Mesenchymal stem cell (in vitro differentiated cells and primary cell): ENCODE measurements at regions not wholly inside any gene's neighbourhood (a gene's known extent, or its start where the extent isn't known, plus 50 kb on each side); places are given as distances from the start of the nearest gene placed in this dataset.
"Not testable (repeated sequence)": the region's sequence is repeated elsewhere in the genome, so short reads cannot be mapped to it uniquely, and the experiment has no call there.

Experiments used
- DNase-seq: peaks from one replicate; pipeline ENCODE4 v3.0.0-alpha.2; 2013
- H2AFZ ChIP-seq: one replicate; pipeline ENCODE4 v1.6.1; 2013; ENCODE audit warnings: low read depth, mild to moderate bottlenecking, control low read depth, inconsistent platforms, low read length, moderate library complexity
- H2AK5ac ChIP-seq: 2 replicates; pipeline ENCODE4 v1.6.1; 2013; ENCODE audit warnings: low read length, moderate library complexity, mild to moderate bottlenecking, inconsistent platforms; ENCODE audit not compliant: severe bottlenecking
- H2BK120ac ChIP-seq: one replicate; pipeline ENCODE4 v1.6.1; 2013; ENCODE audit warnings: low read depth, mild to moderate bottlenecking, inconsistent platforms, low read length, moderate library complexity
- H2BK12ac ChIP-seq, 2 experiments: one replicate each; pipeline ENCODE4 v1.6.1; 2013; ENCODE audit warnings: inconsistent platforms in 2 of 2, low read length in 2 of 2, mild to moderate bottlenecking in 2 of 2, moderate library complexity in 2 of 2, control low read depth in 1 of 2
- H2BK15ac ChIP-seq: one replicate; pipeline ENCODE4 v1.6.1; 2013; ENCODE audit warnings: mild to moderate bottlenecking, low read depth, inconsistent platforms; ENCODE audit not compliant: poor library complexity, severe bottlenecking
- H2BK5ac ChIP-seq: 2 replicates; pipeline ENCODE4 v1.6.1; 2013; ENCODE audit warnings: low read depth, mild to moderate bottlenecking, low read length, control low read depth, inconsistent platforms; ENCODE audit not compliant: poor library complexity, severe bottlenecking
- H3K14ac ChIP-seq, 2 experiments: one replicate each; pipeline ENCODE4 v1.6.1; 2013; ENCODE audit warnings: inconsistent platforms in 2 of 2, low read length in 2 of 2, control low read depth in 1 of 2, mild to moderate bottlenecking in 1 of 2, moderate library complexity in 1 of 2
- H3K18ac ChIP-seq, 2 experiments: one replicate each; pipeline ENCODE4 v1.6.1; 2013; ENCODE audit warnings: inconsistent platforms in 2 of 2, low read length in 2 of 2, control low read depth in 1 of 2, low read depth in 1 of 2, mild to moderate bottlenecking in 1 of 2
- H3K23ac ChIP-seq, 2 experiments: one replicate each; pipeline ENCODE4 v1.6.1; 2013; ENCODE audit warnings: inconsistent platforms in 2 of 2, low read length in 2 of 2, mild to moderate bottlenecking in 2 of 2, moderate library complexity in 2 of 2, control low read depth in 1 of 2
- H3K27ac ChIP-seq: 2 replicates; pipeline ENCODE4 v1.5.1; 2013; ENCODE audit warnings: mild to moderate bottlenecking, moderate library complexity, low read length, control low read depth, inconsistent platforms; ENCODE audit not compliant: poor library complexity, severe bottlenecking
- H3K27me3 ChIP-seq, 2 experiments: 2 replicates each; pipeline versions ENCODE4 v1.6.1 to v1.7.0; 2013; ENCODE audit warnings: low read length in 2 of 2, mild to moderate bottlenecking in 2 of 2, moderate library complexity in 2 of 2, control low read depth in 1 of 2, inconsistent platforms in 1 of 2; ENCODE audit not compliant: control insufficient read depth in 1 of 2, insufficient read depth in 1 of 2
- H3K36me3 ChIP-seq, 2 experiments: 2 replicates each; pipeline versions ENCODE4 v1.6.1 to v1.7.0; 2013; ENCODE audit warnings: low read length in 2 of 2, control low read depth in 1 of 2, inconsistent platforms in 1 of 2, low read depth in 1 of 2, mild to moderate bottlenecking in 1 of 2; ENCODE audit not compliant: insufficient read depth in 2 of 2, control insufficient read depth in 1 of 2
- H3K4ac ChIP-seq, 2 experiments: one replicate each; pipeline ENCODE4 v1.6.1; 2013; ENCODE audit warnings: inconsistent platforms in 2 of 2, low read length in 2 of 2, mild to moderate bottlenecking in 2 of 2, moderate library complexity in 2 of 2, control low read depth in 1 of 2, low read depth in 1 of 2
- H3K4me1 ChIP-seq: 2 replicates; pipeline ENCODE4 v1.6.1; 2013; ENCODE audit warnings: low read depth, low read length, control low read depth; ENCODE audit not compliant: control insufficient read depth, insufficient read depth
- H3K4me2 ChIP-seq: 2 replicates; pipeline ENCODE4 v1.6.1; 2013; ENCODE audit warnings: low read length, mild to moderate bottlenecking, inconsistent platforms; ENCODE audit not compliant: poor library complexity, severe bottlenecking
- H3K4me3 ChIP-seq, 2 experiments: 2 replicates each; pipeline versions ENCODE4 v1.5.1 to v1.7.0; 2013; ENCODE audit warnings: low read length in 2 of 2, mild to moderate bottlenecking in 2 of 2, control low read depth in 1 of 2, low read depth in 1 of 2; ENCODE audit not compliant: insufficient read depth in 1 of 2
- H3K79me1 ChIP-seq: replicated peaks from 2 replicates; pipeline ENCODE4 v1.6.1; 2013; ENCODE audit warnings: mild to moderate bottlenecking, control low read depth, low read length, inconsistent platforms; ENCODE audit not compliant: poor library complexity, severe bottlenecking
- H3K9ac ChIP-seq: 2 replicates; pipeline ENCODE4 v1.7.0; 2013; ENCODE audit warnings: mild to moderate bottlenecking, low read length, moderate library complexity
- H3K9me3 ChIP-seq: 2 replicates; pipeline ENCODE4 v1.7.0; 2013; ENCODE audit warnings: mild to moderate bottlenecking, low read length; ENCODE audit not compliant: control insufficient read depth
- H4K8ac ChIP-seq: one replicate; pipeline ENCODE4 v1.6.1; 2013; ENCODE audit warnings: inconsistent platforms, mild to moderate bottlenecking, low read length, moderate library complexity
- H4K91ac ChIP-seq: one replicate; pipeline ENCODE4 v1.6.1; 2013; ENCODE audit warnings: mild to moderate bottlenecking, low read length, inconsistent platforms
- WGBS: methylation state at CpG from one replicate; pipeline ENCODE4 v1.1.7; 2013; ENCODE audit warnings: mixed read lengths; 5-methylcytosine and 5-hydroxymethylcytosine counted together

GRCh38 chr4:66949419-66949818 is 595.9 kb downstream of the CENPC start:
- H3K9me3 ChIP-seq = no peaks in the 10 kb centered on the region
- H3K14ac ChIP-seq = no peak overlapping the region
- no peak overlapping the region for H2BK12ac ChIP-seq
- H3K27ac ChIP-seq = no peak overlapping the region
- H3K36me3 ChIP-seq = no peaks in the 10 kb centered on the region
- H3K4ac ChIP-seq = no peak overlapping the region
- H3K4me2 ChIP-seq = no peak overlapping the region
- H4K8ac ChIP-seq = no peak overlapping the region
- no peak overlapping the region for H3K18ac ChIP-seq
- H2BK5ac ChIP-seq = no peak overlapping the region
- H4K91ac ChIP-seq = no peak overlapping the region
- WGBS = 100% methylated on average over 1 of the region's 1 CpG
- no peak overlapping the region for H3K4me3 ChIP-seq
- H2BK15ac ChIP-seq = no peak overlapping the region
- no peaks in the 10 kb centered on the region for H3K79me1 ChIP-seq
- no peak for DNase-seq
- H3K9ac ChIP-seq = no peak overlapping the region
- no peak overlapping the region for H2AK5ac ChIP-seq
- no peaks in the 10 kb centered on the region for H3K4me1 ChIP-seq
- H2BK120ac ChIP-seq = no peak overlapping the region
- H2AFZ ChIP-seq = no peak overlapping the region
- H3K27me3 ChIP-seq = no peaks in the 10 kb centered on the region
- H3K23ac ChIP-seq = no peak overlapping the region

- Histone ChIP-seq H2BK15ac (no peak overlapping the region), H3K9ac (no peak overlapping the region), H3K4me1 (no peaks in the 10 kb centered on the region), H3K4me2 (no peak overlapping the region), H3K9me3 (no peaks in the 10 kb centered on the region), H3K14ac (no peak overlapping the region), H3K79me1 (no peaks in the 10 kb centered on the region), H2BK12ac (no peak overlapping the region), H2AK5ac (no peak overlapping the region), H3K27ac (no peak overlapping the region), H2AFZ (no peak overlapping the region), H3K36me3 (no peaks in the 10 kb centered on the region), H3K18ac (no peak overlapping the region), H2BK5ac (no peak overlapping the region), H3K4ac (no peak overlapping the region), H3K4me3 (no peak overlapping the region), H3K27me3 (no peaks in the 10 kb centered on the region), H4K91ac (no peak overlapping the region), H3K23ac (no peak overlapping the region), H2BK120ac (no peak overlapping the region), H4K8ac (no peak overlapping the region)
- WGBS = 91% methylated on average over 1 of the region's 1 CpG
- no peak for DNase-seq
Measured at GRCh38 chr4:66946761-66947160, 598.5 kb downstream of the CENPC start.

GRCh38 chr4:66943112-66943511 is 602.2 kb downstream of the CENPC start:
- Histone ChIP-seq H4K8ac (no peak overlapping the region), H2BK15ac (no peak overlapping the region), H3K14ac (no peak overlapping the region), H2BK5ac (no peak overlapping the region), H3K27ac (no peak overlapping the region), H3K9ac (no peak overlapping the region), H2BK12ac (no peak overlapping the region), H3K36me3 (no peaks in the 10 kb centered on the region), H3K9me3 (no peaks in the 10 kb centered on the region), H3K4ac (no peak overlapping the region), H3K4me3 (no peak overlapping the region), H3K4me1 (no peaks in the 10 kb centered on the region), H2AK5ac (no peak overlapping the region), H3K18ac (no peak overlapping the region), H3K79me1 (no peaks in the 10 kb centered on the region), H4K91ac (no peak overlapping the region), H3K27me3 (no peaks in the 10 kb centered on the region), H2AFZ (no peak overlapping the region), H3K4me2 (no peak overlapping the region), H2BK120ac (no peak overlapping the region), H3K23ac (no peak overlapping the region)
- WGBS = 72% methylated on average over 2 of the region's 4 CpGs
- DNase-seq = no peak

GRCh38 chr4:66931981-66932380 is 613.3 kb downstream of the CENPC start:
- WGBS = no CpG with 5 or more reads among the region's 3 CpGs
- not testable (repeated sequence) for H3K14ac ChIP-seq

More at GRCh38 chr4:66931981-66932380, 613.3 kb downstream of the CENPC start:
- H3K9me3 ChIP-seq, H3K27me3 ChIP-seq, H4K8ac ChIP-seq, H2BK120ac ChIP-seq, H2BK15ac ChIP-seq, H3K4me3 ChIP-seq, H2BK12ac ChIP-seq, H3K9ac ChIP-seq, H3K36me3 ChIP-seq, H3K79me1 ChIP-seq, H2AK5ac ChIP-seq, H2AFZ ChIP-seq, H3K4me2 ChIP-seq, H4K91ac ChIP-seq, H2BK5ac ChIP-seq, H3K18ac ChIP-seq, H3K4me1 ChIP-seq, DNase-seq, H3K27ac ChIP-seq, H3K4ac ChIP-seq, H3K23ac ChIP-seq: not testable (repeated sequence)
